DOHH2 (cell line): ENCODE measurements at regions not wholly inside any gene's neighbourhood (a gene's known extent, or its start where the extent isn't known, plus 50 kb on each side); places are given as distances from the start of the nearest gene placed in this dataset.
"Not testable (repeated sequence)": the region's sequence is repeated elsewhere in the genome, so short reads cannot be mapped to it uniquely, and the experiment has no call there.

Experiments
- H3F3A ChIP-seq: fragments of 200-600 bp; sonication (generic), shearing (Covaris generic); 2 replicates; pipeline ENCODE4 v1.6.0; 2016; ENCODE audit warnings: antibody characterized with exemption, mild to moderate bottlenecking; ENCODE audit not compliant: control insufficient read depth, insufficient read depth
- H3K27ac ChIP-seq: fragments of 200-600 bp; sonication (generic); 2 replicates; pipeline ENCODE4 v1.5.1; 2014; ENCODE audit warnings: low read depth, mild to moderate bottlenecking, low read length, moderate library complexity
- H3K27me3 ChIP-seq: fragments of 200-600 bp; sonication (generic); 2 replicates; pipeline ENCODE4 v1.6.1; 2014; ENCODE audit warnings: mild to moderate bottlenecking, low read length, mixed read lengths; ENCODE audit not compliant: control insufficient read depth
- H3K36me3 ChIP-seq: fragments of 200-600 bp; sonication (generic); 2 replicates; pipeline ENCODE4 v1.6.1; 2014; ENCODE audit warnings: mild to moderate bottlenecking, low read length, moderate library complexity, mixed read lengths; ENCODE audit not compliant: control insufficient read depth
- H3K4me1 ChIP-seq: fragments of 200-600 bp; sonication (generic); 2 replicates; pipeline ENCODE4 v1.6.1; 2014; ENCODE audit warnings: mild to moderate bottlenecking, low read length, mixed read lengths; ENCODE audit not compliant: control insufficient read depth
- H3K4me2 ChIP-seq: fragments of 200-600 bp; sonication (generic); 2 replicates; pipeline ENCODE4 v1.6.0; 2014; ENCODE audit warnings: mild to moderate bottlenecking, low read length, moderate library complexity
- H3K4me3 ChIP-seq: fragments of 200-600 bp; sonication (generic); 2 replicates; pipeline ENCODE4 v1.5.1; 2014; ENCODE audit warnings: mild to moderate bottlenecking, low read length, mixed read lengths
- H3K79me2 ChIP-seq: fragments of 200-600 bp; sonication (generic); 2 replicates; pipeline ENCODE4 v1.6.1; 2014; ENCODE audit warnings: mild to moderate bottlenecking, low read length, mixed read lengths; ENCODE audit not compliant: control insufficient read depth
- H3K9me2 ChIP-seq: fragments of 200-600 bp; sonication (generic); replicated peaks from 2 replicates; pipeline ENCODE4 v1.6.1; 2014; ENCODE audit warnings: mild to moderate bottlenecking, low read length, mixed read lengths; ENCODE audit not compliant: control insufficient read depth
- H3K9me3 ChIP-seq: fragments of 200-600 bp; sonication (generic); 2 replicates; pipeline ENCODE4 v1.6.1; 2014; ENCODE audit warnings: antibody characterized with exemption, low read length, mixed read lengths; ENCODE audit not compliant: control insufficient read depth, insufficient read depth
- H4K20me1 ChIP-seq: fragments of 200-600 bp; sonication (generic); 2 replicates; pipeline ENCODE4 v1.6.0; 2014; ENCODE audit warnings: low read depth, mild to moderate bottlenecking, antibody characterized with exemption, low read length, moderate library complexity; ENCODE audit not compliant: control insufficient read depth, insufficient read depth
- EZH2phosphoT487 ChIP-seq: fragments of 200-600 bp; sonication (generic); IDR thresholded peaks from 2 replicates; pipeline ENCODE4 v1.6.1; 2017; ENCODE audit warnings: borderline replicate concordance, mild to moderate bottlenecking, antibody characterized with exemption, low read length, moderate library complexity, mixed read lengths
- TF ChIP-seq, protein P1 (sequence below): fragments of 200-600 bp; sonication (generic); IDR thresholded peaks from one replicate; pipeline ENCODE4 v1.5.1; 2014; ENCODE audit warnings: antibody characterized with exemption, mild to moderate bottlenecking, low read depth, low read length; ENCODE audit not compliant: poor library complexity, severe bottlenecking

- H3K27ac ChIP-seq = no peak overlapping the region
- H3F3A ChIP-seq = no peaks in the 10 kb centered on the region
- H3K36me3 ChIP-seq = no peaks in the 10 kb centered on the region
- no peaks in the 10 kb centered on the region for H4K20me1 ChIP-seq
- no peak overlapping the region for H3K4me2 ChIP-seq
- H3K9me3 ChIP-seq = no peaks in the 10 kb centered on the region
- TF ChIP-seq, protein P1, sequence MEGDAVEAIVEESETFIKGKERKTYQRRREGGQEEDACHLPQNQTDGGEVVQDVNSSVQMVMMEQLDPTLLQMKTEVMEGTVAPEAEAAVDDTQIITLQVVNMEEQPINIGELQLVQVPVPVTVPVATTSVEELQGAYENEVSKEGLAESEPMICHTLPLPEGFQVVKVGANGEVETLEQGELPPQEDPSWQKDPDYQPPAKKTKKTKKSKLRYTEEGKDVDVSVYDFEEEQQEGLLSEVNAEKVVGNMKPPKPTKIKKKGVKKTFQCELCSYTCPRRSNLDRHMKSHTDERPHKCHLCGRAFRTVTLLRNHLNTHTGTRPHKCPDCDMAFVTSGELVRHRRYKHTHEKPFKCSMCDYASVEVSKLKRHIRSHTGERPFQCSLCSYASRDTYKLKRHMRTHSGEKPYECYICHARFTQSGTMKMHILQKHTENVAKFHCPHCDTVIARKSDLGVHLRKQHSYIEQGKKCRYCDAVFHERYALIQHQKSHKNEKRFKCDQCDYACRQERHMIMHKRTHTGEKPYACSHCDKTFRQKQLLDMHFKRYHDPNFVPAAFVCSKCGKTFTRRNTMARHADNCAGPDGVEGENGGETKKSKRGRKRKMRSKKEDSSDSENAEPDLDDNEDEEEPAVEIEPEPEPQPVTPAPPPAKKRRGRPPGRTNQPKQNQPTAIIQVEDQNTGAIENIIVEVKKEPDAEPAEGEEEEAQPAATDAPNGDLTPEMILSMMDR = no peak
- no peak for TF ChIP-seq EZH2phosphoT487
- H3K4me3 ChIP-seq = no peak overlapping the region
- no peaks in the 10 kb centered on the region for H3K9me2 ChIP-seq
- no peaks in the 10 kb centered on the region for H3K4me1 ChIP-seq
- no peaks in the 10 kb centered on the region for H3K79me2 ChIP-seq
- H3K27me3 ChIP-seq = no peaks in the 10 kb centered on the region
Observed at GRCh38 chr7:49611951-49612350, 161.5 kb upstream of the VWC2 start.

- Histone ChIP-seq H3K79me2 (no peaks in the 10 kb centered on the region), H3K4me3 (no peak overlapping the region), H4K20me1 (no peaks in the 10 kb centered on the region), H3K36me3 (no peaks in the 10 kb centered on the region), H3F3A (no peaks in the 10 kb centered on the region), H3K9me2 (no peaks in the 10 kb centered on the region), H3K4me1 (no peaks in the 10 kb centered on the region), H3K9me3 (no peaks in the 10 kb centered on the region), H3K27me3 (no peaks in the 10 kb centered on the region), H3K27ac (no peak overlapping the region), H3K4me2 (no peak overlapping the region)
- TF ChIP-seq, protein P1 = no peak
- no peak for TF ChIP-seq EZH2phosphoT487
Observed at GRCh38 chr7:49613759-49614158, 159.7 kb upstream of the VWC2 start.

DNA sequence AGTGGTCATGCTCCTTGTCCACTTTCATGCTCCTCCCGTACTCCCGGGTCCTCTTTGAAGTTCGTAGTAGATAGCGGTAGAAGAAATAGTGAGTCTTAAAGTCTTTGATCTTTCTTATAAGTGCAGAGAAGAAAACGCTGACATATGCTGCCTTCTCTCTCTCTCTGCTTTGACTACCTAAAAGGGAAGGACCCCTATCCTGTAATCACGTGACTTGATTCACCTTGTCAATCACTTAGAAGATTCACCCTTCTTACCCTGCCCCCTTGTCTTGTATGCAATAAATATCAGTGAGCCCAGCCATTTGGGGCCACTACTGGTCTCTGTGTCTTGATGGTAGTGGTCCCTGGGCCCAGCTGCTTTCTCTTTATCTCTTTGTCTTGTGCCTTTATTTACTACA is 158.5 kb upstream of the VWC2 start:
- H3K27ac ChIP-seq, H3K79me2 ChIP-seq, H3F3A ChIP-seq, H4K20me1 ChIP-seq, H3K4me3 ChIP-seq, H3K4me1 ChIP-seq, H3K9me2 ChIP-seq, H3K27me3 ChIP-seq, H3K4me2 ChIP-seq, H3K36me3 ChIP-seq, H3K9me3 ChIP-seq: not testable (repeated sequence)

GRCh38 chr7:49618028-49618427 is 155.4 kb upstream of the VWC2 start:
- H3K9me3 ChIP-seq = no peaks in the 10 kb centered on the region
- H3K4me2 ChIP-seq = no peak overlapping the region
- H3K27me3 ChIP-seq = no peaks in the 10 kb centered on the region
- H3K9me2 ChIP-seq = no peaks in the 10 kb centered on the region
- no peak overlapping the region for H3K4me3 ChIP-seq
- no peak for TF ChIP-seq EZH2phosphoT487
- TF ChIP-seq, protein P1 = no peak
- H3K79me2 ChIP-seq = no peaks in the 10 kb centered on the region
- no peaks in the 10 kb centered on the region for H3K4me1 ChIP-seq
- no peaks in the 10 kb centered on the region for H3K36me3 ChIP-seq
- H4K20me1 ChIP-seq = no peaks in the 10 kb centered on the region
- H3F3A ChIP-seq = no peaks in the 10 kb centered on the region
- no peak overlapping the region for H3K27ac ChIP-seq
